Activated T-helper 2 cell treated with anti-CD3 and anti-CD28 coated beads, Interferon-gamma antibody, Interleukin-2, Interleukin-4, amounts not matched to agents 10 μg/mL and 5 μg/mL and 100 μg/mL, durations not matched to agents 14 hours and 24 hours and 36 hours (primary cell): ENCODE measurements at regions not wholly inside any gene's neighbourhood (a gene's known extent, or its start where the extent isn't known, plus 50 kb on each side); places are given as distances from the start of the nearest gene placed in this dataset.

Source experiments
- DNase-seq: peaks from one replicate; pipeline ENCODE4 v3.0.0; 2021; ENCODE audit warnings: low spot score
- H3K27ac Mint-ChIP-seq: one replicate; pipeline ENCODE4 v1.8.0; 2021; ENCODE audit warnings: mixed read lengths
- H3K27me3 Mint-ChIP-seq: one replicate; pipeline ENCODE4 v1.8.0; 2021; ENCODE audit warnings: low read depth, mixed read lengths
- H3K36me3 Mint-ChIP-seq: one replicate; pipeline ENCODE4 v1.8.0; 2021; ENCODE audit warnings: low read depth, mixed read lengths
- H3K4me1 Mint-ChIP-seq: one replicate; pipeline ENCODE4 v1.8.0; 2021; ENCODE audit warnings: low read depth, mixed read lengths
- H3K4me3 Mint-ChIP-seq: one replicate; pipeline ENCODE4 v1.8.0; 2021; ENCODE audit warnings: low read depth, mild to moderate bottlenecking, moderate library complexity, mixed read lengths
- H3K9me3 Mint-ChIP-seq: one replicate; pipeline ENCODE4 v1.8.0; 2021; ENCODE audit warnings: mixed read lengths
- intact Hi-C: fragments of 100-400 bp; cut with micrococcal nuclease; formaldehyde crosslinking; loops from one replicate; pipeline ENCODE4 v1.15.1; 2023

DNA sequence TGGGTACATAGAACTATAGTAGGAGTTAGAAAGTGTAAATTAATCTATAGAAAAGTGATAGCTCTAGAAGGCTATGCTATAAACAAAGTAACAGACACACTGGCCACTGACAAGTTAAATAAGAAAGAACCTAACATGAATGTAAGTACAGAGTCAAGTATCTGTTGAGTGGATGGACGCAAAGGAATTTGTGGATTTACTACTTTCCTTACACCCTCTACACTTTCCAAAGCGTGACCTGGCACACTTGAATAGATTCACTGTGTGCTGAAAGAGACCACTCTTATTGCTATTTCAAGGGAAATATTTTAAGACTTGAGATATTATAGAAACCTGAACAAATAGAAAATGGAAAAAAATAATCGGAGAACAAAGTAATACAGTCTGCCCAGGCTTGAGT is 142.8 kb upstream of the SAMSN1 start:
- DNase-seq: no peak
- Mint-ChIP-seq H3K4me1 (peaks cover 43% of the 10 kb centered on the region), H3K9me3 (peaks cover 14% of the 10 kb centered on the region), H3K27me3 (no peaks in the 10 kb centered on the region), H3K4me3 (no peak overlapping the region), H3K36me3 (peaks cover 21% of the 10 kb centered on the region), H3K27ac (no peak overlapping the region)
- intact Hi-C loops: loop anchor here (1.0 to 5.0 kb wide), 2 partner anchors 12 to 97 kb away; no protein-coding TSS in a partner anchor

DNA sequence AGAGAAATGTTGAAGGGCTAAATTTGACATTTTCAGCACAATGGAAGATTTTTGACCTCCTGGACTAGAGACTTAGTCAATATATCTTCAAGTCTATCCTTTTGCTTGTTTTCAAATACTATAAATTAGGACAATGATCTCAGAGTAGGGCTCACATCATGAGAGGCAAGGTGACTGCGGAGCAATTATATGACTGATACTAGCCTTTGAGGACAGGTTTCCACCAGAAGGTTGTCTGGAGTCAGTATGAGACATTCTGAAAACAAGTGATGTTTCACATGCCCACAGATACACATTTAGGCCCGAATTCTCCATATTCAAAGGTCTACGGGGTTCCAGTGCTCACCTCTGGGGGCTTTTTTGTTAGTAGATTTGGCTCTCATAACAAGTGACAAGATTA is 142.3 kb upstream of the SAMSN1 start:
- peaks cover 14% of the 10 kb centered on the region for H3K9me3 Mint-ChIP-seq
- H3K36me3 Mint-ChIP-seq: peaks cover 23% of the 10 kb centered on the region
- H3K4me3 Mint-ChIP-seq: no peak overlapping the region
- H3K27me3 Mint-ChIP-seq: no peaks in the 10 kb centered on the region
- no peak overlapping the region for H3K27ac Mint-ChIP-seq
- intact Hi-C loops: loop anchor here (1.0 to 5.0 kb wide), 2 partner anchors 11 to 96 kb away; no protein-coding TSS in a partner anchor
- DNase-seq: no peak
- peaks cover 43% of the 10 kb centered on the region for H3K4me1 Mint-ChIP-seq

DNA sequence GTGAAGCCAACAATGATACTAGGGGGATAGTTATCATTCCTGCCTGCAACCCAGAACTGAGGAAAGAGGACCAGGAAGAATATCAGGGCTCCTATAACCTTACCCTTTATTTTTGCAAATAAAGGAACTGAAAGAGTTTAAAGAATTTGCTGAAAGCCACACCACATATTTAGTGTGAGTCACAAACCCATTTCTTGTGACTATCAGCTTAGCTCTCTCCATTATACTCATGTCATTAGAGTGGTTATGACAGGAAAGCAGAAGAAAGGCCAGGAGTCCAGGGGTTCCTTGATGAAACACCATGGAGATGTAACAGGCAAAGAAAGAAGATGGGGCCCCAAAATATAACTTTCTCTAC is 141.1 kb upstream of the SAMSN1 start:
- Mint-ChIP-seq H3K36me3 (peaks cover 25% of the 10 kb centered on the region), H3K27me3 (no peaks in the 10 kb centered on the region), H3K4me3 (no peak overlapping the region), H3K9me3 (peaks cover 14% of the 10 kb centered on the region), H3K27ac (no peak overlapping the region), H3K4me1 (peaks cover 48% of the 10 kb centered on the region)
- intact Hi-C loops: loop anchor here (5.0 kb wide), 1 partner anchor 95 kb away; no protein-coding TSS in a partner anchor
- DNase-seq: no peak

DNA sequence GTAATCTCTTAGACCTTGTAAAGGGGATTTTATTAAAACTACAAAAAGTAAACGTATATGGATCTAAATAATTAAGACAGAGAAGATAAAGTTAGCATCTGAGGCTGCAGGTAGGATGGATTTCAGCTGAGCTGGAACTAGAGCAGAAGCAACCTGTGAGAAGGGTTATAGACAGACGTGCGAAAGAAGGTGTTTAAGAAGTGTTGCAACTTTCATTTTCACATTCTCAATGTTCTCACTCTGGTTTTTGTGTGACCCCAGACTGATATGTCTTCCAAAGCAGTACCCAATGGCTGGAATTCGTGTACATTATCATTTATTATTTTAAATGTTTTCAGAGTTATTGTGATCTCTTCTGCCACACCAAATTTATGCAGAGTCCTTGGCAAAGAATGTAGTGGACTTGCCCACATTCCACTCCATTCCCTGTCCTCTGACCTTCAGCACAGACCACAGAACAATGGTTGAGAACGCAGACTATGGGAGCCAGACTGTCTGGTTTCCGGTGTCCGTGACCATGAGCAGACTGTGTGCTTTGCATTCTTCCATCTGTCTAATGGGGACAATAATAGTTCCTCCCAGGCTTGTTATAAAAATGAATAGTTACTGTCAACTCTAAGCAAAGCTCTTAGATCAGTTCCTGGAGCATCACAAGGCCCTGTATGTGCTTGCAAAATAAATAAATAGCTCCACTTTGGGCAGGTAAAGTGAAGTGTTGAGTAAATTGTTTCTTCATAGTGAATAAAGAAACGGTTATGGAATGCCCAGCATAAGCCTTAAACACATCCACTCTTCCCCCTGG is 140.6 kb upstream of the SAMSN1 start:
- intact Hi-C loops: loop anchor here (5.0 kb wide), 1 partner anchor 94 kb away; no protein-coding TSS in a partner anchor
- Mint-ChIP-seq H3K9me3 (peaks cover 14% of the 10 kb centered on the region), H3K36me3 (peaks cover 25% of the 10 kb centered on the region), H3K27ac (no peak overlapping the region), H3K4me3 (no peak overlapping the region), H3K27me3 (no peaks in the 10 kb centered on the region), H3K4me1 (peaks cover 44% of the 10 kb centered on the region)
- DNase-seq: no peak

DNA sequence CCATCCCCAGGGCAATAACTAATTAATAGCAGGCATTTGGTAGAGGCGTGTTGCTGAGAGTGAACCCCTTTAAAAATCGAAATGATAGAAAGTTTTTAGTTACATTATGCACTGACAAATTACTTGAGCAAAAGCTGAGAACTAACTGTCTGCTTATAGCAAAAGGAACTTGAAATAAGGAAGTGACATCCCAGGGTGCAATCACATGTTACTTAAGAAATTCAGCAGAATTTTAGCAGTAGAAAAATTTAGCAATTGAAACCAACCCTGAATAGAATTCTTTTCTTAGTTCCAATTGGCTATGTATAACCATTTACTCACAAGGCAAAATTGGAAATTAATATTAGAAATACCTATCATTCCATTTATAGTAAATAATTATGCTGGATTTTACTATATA is 139.5 kb upstream of the SAMSN1 start:
- intact Hi-C loops: loop anchor here (5.0 kb wide), 1 partner anchor 93 kb away; no protein-coding TSS in a partner anchor
- H3K4me3 Mint-ChIP-seq: no peak overlapping the region
- no peak overlapping the region for H3K27ac Mint-ChIP-seq
- peaks cover 41% of the 10 kb centered on the region for H3K4me1 Mint-ChIP-seq
- H3K36me3 Mint-ChIP-seq: peaks cover 25% of the 10 kb centered on the region
- peaks cover 14% of the 10 kb centered on the region for H3K9me3 Mint-ChIP-seq
- H3K27me3 Mint-ChIP-seq: no peaks in the 10 kb centered on the region
- no peak for DNase-seq

DNA sequence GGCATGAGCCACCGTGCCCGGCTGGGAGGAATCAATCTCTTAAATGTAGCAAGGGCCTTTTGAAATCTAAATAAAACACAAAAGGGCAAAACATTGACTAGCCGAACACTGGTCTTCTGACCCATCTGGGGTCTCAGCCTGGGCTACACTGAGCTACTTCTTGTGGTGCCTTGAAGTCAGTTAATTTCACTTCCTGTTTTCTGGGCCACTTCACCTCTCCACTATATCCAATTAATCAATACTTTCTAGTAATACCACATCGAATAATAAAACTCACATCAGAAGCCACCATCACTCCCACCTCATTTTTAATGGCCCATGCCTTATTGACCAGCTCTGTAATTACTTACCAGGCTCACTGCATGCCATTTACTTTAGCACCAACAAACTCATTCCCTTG is 138.0 kb upstream of the SAMSN1 start:
- H3K27ac Mint-ChIP-seq: no peak overlapping the region

DNA sequence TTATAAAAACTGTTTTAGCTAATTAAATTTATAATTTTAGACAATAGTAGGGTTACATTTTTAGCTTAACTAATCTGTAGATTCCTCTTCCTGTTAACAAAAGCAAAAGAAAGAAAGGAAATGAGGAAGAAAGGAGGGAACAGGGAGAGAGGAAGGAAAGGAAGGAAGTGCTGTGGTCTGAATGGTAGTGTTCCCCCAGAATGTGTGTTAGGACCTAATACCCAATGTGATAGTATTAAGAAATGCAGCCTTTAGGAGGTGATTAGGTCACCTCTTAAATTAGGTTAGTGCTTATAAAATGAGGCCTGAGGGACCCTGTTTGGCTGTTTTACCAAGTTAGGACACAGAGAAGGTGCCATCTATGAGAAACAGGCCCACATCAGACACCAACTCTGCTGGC is 136.9 kb upstream of the SAMSN1 start:
- Mint-ChIP-seq H3K27me3 (no peaks in the 10 kb centered on the region), H3K9me3 (peaks cover 14% of the 10 kb centered on the region), H3K36me3 (peaks cover 15% of the 10 kb centered on the region), H3K4me3 (no peak overlapping the region), H3K4me1 (peaks cover 44% of the 10 kb centered on the region), H3K27ac (no peak overlapping the region)
- intact Hi-C loops: no loop called here
- DNase-seq: no peak

More for the DNA sequence above, 138.0 kb upstream of the SAMSN1 start:
- H3K4me1 Mint-ChIP-seq: peaks cover 46% of the 10 kb centered on the region
- peaks cover 18% of the 10 kb centered on the region for H3K36me3 Mint-ChIP-seq
- no peak for DNase-seq
- no peaks in the 10 kb centered on the region for H3K27me3 Mint-ChIP-seq
- intact Hi-C loops: no loop called here
- no peak overlapping the region for H3K4me3 Mint-ChIP-seq
- peaks cover 11% of the 10 kb centered on the region for H3K9me3 Mint-ChIP-seq

DNA sequence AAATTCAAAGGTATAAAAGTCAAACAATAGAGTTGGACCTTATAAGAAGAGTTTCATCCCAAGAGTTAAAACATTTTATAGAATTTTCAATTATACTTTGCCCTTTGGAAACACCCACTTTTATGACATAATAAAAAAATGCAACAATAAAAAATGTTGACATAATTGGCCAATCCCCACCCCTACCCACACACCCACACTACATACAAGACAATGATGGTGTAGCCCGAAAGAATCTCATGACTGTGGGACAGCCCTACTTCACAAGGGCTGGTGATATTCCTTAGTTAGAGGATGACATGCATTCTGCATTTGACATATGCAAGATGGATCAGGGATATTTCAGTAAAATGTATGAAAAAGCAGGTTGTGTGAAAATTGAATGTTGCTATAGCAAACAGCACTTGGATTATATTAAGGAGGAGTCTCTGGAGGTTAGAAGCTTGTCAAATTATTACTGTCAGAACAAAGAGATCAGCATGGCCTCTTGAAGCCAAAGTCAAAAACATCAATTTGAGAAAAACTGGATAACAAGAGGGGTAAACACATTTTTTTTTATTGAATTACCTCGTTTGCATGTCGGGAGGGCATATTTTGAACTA is 133.0 kb upstream of the SAMSN1 start:
- intact Hi-C loops: loop anchor here (5.0 kb wide), 5 partner anchors 47 to 147 kb away; partner anchors contain the start of gene SAMSN1
- no peak overlapping the region for H3K4me3 Mint-ChIP-seq
- H3K4me1 Mint-ChIP-seq: peaks cover 45% of the 10 kb centered on the region

DNA sequence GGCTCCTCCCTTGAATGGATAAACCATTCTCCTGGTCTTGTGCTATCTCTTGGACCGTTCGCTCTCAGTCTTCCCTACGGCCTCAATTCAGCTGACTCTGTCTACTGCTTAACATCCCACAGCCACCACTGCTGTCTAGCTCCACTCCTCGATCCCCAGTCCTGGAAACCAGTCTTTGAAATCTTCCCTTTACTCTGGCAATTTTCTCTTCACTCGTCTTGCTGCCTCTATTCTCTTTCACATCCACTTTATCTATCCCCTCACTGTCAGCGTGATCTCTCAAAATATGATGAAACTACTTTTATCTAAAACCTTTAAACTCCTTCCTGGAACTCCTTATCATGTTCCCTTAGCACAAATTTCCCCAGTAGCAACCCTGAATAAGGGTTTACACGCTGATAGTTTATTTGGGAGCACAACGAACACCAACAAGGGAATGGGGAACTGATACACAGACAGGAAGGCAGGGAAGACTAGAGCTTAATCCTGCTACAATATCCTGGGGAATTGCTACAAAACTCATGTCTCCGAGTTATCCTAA is 131.6 kb upstream of the SAMSN1 start:
- Mint-ChIP-seq H3K9me3 (peaks cover 26% of the 10 kb centered on the region), H3K27me3 (no peaks in the 10 kb centered on the region), H3K27ac (peak overlapping the region; percentile 97), H3K4me3 (no peak overlapping the region), H3K36me3 (peaks cover 32% of the 10 kb centered on the region), H3K4me1 (peaks cover 47% of the 10 kb centered on the region)
- intact Hi-C loops: loop anchor here (1.0 to 5.0 kb wide), 6 partner anchors 11 to 145 kb away; partner anchors contain the start of gene SAMSN1
- no peak for DNase-seq

More for the DNA sequence above, 133.0 kb upstream of the SAMSN1 start:
- peaks cover 29% of the 10 kb centered on the region for H3K36me3 Mint-ChIP-seq
- DNase-seq: no peak
- peaks cover 26% of the 10 kb centered on the region for H3K9me3 Mint-ChIP-seq
- H3K27me3 Mint-ChIP-seq: no peaks in the 10 kb centered on the region
- no peak overlapping the region for H3K27ac Mint-ChIP-seq

DNA sequence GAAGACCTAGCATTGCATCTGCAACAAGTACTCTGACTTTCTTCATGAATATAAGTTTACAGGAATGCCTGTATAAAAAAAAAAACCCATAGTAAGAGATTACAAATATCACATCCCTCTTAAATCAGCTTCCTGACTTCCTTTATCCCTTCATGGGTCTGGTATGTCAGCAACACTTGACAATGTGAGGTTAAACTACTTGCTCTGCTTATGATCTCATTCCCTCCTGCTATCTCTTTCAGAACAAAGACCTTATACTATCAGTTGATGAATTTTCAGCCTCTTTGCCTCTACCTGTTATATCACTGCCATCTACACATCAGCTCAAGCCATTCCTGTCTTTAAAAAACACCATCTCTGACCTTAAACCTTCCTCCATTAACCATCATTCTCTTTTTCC is 130.9 kb upstream of the SAMSN1 start:
- intact Hi-C loops: loop anchor here (1.0 to 5.0 kb wide), 6 partner anchors 11 to 145 kb away; partner anchors contain the start of gene SAMSN1
- Mint-ChIP-seq H3K4me1 (peaks cover 47% of the 10 kb centered on the region), H3K4me3 (peak overlapping the region; percentile 45), H3K36me3 (peaks cover 32% of the 10 kb centered on the region), H3K9me3 (peaks cover 26% of the 10 kb centered on the region), H3K27me3 (no peaks in the 10 kb centered on the region), H3K27ac (peak overlapping the region; percentile 97)
- DNase-seq: no peak

DNA sequence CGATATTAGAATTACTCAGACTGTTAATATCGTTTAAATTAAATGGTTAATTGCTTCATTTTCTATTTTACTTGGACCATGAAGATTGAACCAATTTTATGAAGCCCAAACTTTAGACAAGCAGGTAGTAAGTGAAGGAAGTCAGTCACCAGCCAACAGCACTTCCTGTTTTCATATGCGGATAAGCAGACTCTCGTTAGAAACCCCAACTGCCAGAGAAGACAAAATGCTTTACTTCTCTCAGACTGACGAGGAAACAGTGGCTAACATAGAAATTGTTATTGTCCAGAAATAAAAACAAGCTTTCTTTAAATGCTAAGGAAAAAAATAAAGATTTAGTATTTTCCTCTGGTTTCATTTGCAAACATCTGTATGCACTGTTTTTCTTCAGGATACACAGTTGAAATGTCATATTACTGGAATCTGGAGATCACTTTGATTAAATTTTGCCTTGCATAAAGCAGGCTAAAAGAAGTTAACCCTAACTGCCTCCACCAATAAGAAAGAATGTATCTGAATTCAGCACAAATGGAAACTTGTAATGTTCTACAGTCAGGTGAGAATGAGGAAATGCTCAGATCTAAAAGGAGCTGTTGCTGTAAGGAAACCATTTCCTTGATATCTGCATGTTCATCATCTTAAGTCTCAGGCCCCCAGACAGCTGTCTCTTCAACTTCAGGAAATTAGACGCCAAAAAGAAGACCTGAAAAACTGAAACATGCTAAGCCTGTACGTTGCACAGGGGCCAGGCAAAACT is 129.8 kb upstream of the SAMSN1 start:
- Mint-ChIP-seq H3K27me3 (no peaks in the 10 kb centered on the region), H3K9me3 (peaks cover 26% of the 10 kb centered on the region)

DNA sequence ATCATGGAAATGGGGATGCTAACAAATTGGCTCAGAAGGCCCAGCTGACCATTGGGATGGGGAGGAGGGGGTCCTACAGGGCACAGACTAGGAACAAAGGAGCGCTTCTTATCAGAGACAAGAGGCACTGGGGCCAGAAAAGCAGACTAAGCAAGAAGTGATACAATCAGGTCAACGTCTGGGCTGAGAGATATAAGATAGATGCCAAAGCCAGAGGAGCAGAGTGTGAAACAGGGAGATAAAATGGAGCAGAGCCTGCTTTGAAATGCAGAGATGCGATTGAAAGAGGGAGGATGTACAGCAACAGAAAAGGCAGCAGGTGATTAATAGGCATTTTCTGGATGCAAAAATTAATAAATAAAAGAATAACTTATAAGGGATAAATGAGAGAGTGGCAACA is 127.5 kb upstream of the SAMSN1 start:
- Mint-ChIP-seq H3K36me3 (peaks cover 35% of the 10 kb centered on the region), H3K4me1 (peaks cover 43% of the 10 kb centered on the region), H3K27ac (no peak overlapping the region), H3K27me3 (no peaks in the 10 kb centered on the region), H3K4me3 (no peak overlapping the region), H3K9me3 (peaks cover 28% of the 10 kb centered on the region)
- no peak for DNase-seq
- intact Hi-C loops: no loop called here

More for the DNA sequence above, 129.8 kb upstream of the SAMSN1 start:
- Mint-ChIP-seq H3K4me1 (peaks cover 47% of the 10 kb centered on the region), H3K27ac (peak overlapping the region; percentile 97), H3K4me3 (peak overlapping the region; percentile 52), H3K36me3 (peaks cover 32% of the 10 kb centered on the region)
- DNase-seq: no peak
- intact Hi-C loops: loop anchor here (5.0 kb wide), 5 partner anchors 44 to 144 kb away; partner anchors contain the start of gene SAMSN1
